AG09309 (cell line): ENCODE measurements at regions not wholly inside any gene's neighbourhood (a gene's known extent, or its start where the extent isn't known, plus 50 kb on each side); places are given as distances from the start of the nearest gene placed in this dataset.

Experiments
- DNase-seq: peaks from one replicate; pipeline ENCODE4 v3.0.0-alpha.2; 2010; ENCODE audit warnings: low read depth
- H3K4me3 ChIP-seq: 2 replicates; pipeline ENCODE4 v1.5.1; 2011; ENCODE audit warnings: mild to moderate bottlenecking, low read depth, low read length, moderate library complexity; ENCODE audit not compliant: control insufficient read depth
- TF ChIP-seq, protein P1 (sequence below): IDR thresholded peaks from 2 replicates; pipeline ENCODE4 v1.5.1; 2011; ENCODE audit warnings: mild to moderate bottlenecking, low read depth, low read length, inconsistent platforms; ENCODE audit not compliant: insufficient read depth, control insufficient read depth; ENCODE audit errors: missing control alignments

DNA sequence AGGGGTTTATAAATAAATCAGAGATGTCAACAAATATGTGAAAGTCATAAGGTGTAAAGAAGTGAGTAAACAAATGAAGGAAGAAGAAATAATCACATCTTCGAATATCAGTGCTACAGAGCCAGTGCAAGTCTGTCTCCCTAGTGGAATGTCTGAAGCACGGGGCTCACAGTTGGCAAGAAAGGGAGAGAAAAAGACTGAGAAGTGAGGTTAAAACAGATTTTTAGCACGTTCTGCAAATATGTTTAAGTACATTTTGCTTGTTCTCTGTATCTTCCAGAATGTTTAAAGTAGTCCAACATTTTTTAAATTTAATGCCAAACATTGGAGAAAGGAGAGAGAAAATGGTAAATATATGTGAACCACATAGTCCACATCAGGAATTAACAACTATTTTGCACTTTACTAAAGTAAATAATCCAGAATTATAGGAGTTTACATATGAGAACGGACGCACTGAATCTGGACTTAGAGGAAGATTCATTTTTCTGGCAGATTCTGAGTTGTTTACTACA lies 682.4 kb downstream of the LTN1 start:
- H3K4me3 ChIP-seq = no peak overlapping the region
- TF ChIP-seq, protein P1, sequence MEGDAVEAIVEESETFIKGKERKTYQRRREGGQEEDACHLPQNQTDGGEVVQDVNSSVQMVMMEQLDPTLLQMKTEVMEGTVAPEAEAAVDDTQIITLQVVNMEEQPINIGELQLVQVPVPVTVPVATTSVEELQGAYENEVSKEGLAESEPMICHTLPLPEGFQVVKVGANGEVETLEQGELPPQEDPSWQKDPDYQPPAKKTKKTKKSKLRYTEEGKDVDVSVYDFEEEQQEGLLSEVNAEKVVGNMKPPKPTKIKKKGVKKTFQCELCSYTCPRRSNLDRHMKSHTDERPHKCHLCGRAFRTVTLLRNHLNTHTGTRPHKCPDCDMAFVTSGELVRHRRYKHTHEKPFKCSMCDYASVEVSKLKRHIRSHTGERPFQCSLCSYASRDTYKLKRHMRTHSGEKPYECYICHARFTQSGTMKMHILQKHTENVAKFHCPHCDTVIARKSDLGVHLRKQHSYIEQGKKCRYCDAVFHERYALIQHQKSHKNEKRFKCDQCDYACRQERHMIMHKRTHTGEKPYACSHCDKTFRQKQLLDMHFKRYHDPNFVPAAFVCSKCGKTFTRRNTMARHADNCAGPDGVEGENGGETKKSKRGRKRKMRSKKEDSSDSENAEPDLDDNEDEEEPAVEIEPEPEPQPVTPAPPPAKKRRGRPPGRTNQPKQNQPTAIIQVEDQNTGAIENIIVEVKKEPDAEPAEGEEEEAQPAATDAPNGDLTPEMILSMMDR = no peak
- no peak for DNase-seq

DNA sequence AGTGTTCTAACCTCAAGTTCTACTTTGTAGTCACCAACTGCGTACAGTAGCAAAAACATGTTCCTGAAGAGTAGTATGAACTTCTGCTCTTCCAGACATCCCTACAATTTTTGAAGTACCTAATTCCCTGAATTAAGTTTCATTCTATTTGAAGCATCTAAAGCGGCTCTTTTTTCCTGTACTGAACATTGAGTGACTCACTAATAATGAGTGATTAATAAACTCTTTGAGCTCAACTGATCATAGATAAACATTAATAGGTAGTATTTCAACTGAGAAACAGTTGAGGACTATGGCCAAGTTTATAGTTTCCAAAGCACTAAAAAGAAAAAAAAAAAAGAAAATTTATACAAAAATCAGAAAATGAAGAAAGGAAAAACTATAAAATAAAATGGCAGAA lies 683.1 kb downstream of the LTN1 start:
- no peak overlapping the region for H3K4me3 ChIP-seq
- TF ChIP-seq, protein P1 = no peak
- DNase-seq = no peak

DNA sequence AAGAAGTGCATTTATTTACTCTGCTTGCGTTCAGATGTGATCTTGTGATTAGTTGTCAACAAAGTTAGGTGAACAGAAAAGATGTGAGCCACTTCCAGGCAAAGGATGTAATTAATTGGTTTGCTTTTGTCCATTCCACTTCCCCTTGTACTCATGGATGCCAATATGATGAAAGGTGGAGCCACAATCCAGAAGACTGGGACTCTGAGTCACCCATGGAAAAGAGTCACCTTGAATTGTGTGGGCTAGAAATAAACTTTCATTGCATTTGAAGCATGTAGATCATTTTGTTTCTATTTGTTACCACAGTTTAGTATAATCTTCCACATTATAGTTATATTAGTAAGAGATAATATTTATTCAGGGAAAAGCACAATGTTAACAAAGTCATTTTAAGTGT lies 684.2 kb downstream of the LTN1 start:
- no peak overlapping the region for H3K4me3 ChIP-seq
- no peak for DNase-seq
- TF ChIP-seq, protein P1 = no peak

DNA sequence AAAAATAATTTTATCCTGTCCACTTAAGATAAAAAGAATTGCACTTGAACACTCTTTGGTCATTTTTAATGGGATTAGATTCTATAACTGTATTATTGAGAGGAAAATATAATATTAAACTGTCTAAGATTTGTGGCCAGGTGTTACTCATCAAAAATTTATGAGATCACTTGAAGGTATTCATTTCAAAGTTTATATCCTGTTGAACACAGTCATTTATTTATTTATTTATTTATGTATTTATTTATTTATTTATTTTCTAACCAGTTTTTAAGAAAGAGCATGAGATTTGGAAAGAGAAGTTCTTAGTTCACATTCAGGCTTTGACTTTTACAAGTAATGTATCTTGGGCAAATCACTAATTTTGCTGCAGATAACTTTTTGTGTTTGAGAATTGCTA lies 692.7 kb downstream of the LTN1 start:
- TF ChIP-seq, protein P1 = no peak
- DNase-seq = no peak

DNA sequence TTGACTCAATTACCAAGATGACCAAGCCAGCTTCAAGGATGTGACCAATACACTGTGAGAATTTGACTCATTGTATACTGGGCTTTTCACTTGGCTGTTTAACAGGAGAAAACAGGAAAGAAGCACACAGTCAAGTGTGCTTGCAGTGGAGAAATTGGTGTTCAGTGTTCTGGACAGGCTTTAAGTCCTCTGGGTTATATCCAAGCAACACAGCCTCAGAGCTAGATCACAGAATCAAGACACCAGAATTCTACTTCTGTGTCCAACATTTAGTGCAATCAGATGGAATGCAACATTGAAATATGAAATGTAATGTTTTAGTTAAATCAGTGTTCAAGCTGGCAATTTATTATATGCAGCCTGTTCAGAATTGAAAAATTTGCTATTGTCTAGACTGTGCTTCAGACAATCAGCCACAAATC lies 694.4 kb downstream of the LTN1 start:
- DNase-seq = no peak
- no peak overlapping the region for H3K4me3 ChIP-seq
- TF ChIP-seq, protein P1 = no peak

More for the DNA sequence above, 692.7 kb downstream of the LTN1 start:
- no peak overlapping the region for H3K4me3 ChIP-seq

DNA sequence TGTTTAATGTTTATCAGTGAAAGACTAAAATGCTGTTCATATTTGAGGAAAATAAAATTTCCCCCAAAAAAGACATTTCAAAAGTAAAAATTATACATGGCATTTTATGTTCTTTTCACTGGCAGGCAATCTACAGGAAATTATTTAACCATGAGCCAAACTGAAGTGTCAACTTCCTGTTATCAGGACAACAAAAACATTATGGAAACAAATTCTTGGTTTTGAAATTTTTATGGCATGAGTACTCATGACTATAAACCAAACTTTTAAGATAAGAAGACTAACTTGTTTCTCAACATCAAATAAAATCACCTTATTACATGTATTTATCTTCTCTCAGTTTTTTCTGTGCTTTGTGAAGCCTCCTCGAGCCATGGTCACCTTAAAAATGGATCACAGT lies 698.6 kb downstream of the LTN1 start:
- DNase-seq = peak; percentile 59
- no peak overlapping the region for H3K4me3 ChIP-seq

More for the DNA sequence above, 698.6 kb downstream of the LTN1 start:
- TF ChIP-seq, protein P1 = no peak
